ENCODE measurements at regions not wholly inside any gene's neighbourhood (a gene's known extent, or its start where the extent isn't known, plus 50 kb on each side); places are given as distances from the start of the nearest gene placed in this dataset.

- TF ChIP-seq POLR2A (IDR thresholded peaks at IDR 0.05; ENCODE audit: low read length) (no peak), GATA1 (IDR thresholded peaks at IDR 0.05; ENCODE audit: low read depth, low read length) (no peak)
These were observed 102.4 kb upstream of the OR4F16 start for GRCh38 chr1:788835-789234.

Data from erythroblast (primary cell).